ENCODE measurements at regions not wholly inside any gene's neighbourhood (a gene's known extent, or its start where the extent isn't known, plus 50 kb on each side); places are given as distances from the start of the nearest gene placed in this dataset.

DNA sequence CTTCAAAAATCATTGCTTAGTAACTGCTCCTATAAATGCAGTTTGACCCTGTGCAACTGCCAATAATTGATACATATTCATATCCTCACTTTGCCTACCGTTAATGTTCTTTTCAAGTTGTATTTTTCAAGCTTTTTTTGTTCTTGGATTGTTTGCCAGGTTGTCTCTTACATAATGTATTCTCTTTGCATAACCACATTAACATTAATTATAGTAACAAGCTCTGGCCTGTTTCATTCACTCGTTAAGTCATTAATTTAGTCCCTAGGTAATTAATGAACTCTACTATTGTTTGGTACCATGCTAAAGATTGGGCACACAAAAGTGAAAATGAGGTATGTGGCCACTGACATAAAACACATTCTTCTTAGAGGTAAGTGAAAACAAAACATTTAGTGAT, 1338.8 kb downstream of the NSUN3 start:
- TF ChIP-seq EZH2 (IDR thresholded peaks at IDR 0.05): no peak
- TF ChIP-seq, protein P1, sequence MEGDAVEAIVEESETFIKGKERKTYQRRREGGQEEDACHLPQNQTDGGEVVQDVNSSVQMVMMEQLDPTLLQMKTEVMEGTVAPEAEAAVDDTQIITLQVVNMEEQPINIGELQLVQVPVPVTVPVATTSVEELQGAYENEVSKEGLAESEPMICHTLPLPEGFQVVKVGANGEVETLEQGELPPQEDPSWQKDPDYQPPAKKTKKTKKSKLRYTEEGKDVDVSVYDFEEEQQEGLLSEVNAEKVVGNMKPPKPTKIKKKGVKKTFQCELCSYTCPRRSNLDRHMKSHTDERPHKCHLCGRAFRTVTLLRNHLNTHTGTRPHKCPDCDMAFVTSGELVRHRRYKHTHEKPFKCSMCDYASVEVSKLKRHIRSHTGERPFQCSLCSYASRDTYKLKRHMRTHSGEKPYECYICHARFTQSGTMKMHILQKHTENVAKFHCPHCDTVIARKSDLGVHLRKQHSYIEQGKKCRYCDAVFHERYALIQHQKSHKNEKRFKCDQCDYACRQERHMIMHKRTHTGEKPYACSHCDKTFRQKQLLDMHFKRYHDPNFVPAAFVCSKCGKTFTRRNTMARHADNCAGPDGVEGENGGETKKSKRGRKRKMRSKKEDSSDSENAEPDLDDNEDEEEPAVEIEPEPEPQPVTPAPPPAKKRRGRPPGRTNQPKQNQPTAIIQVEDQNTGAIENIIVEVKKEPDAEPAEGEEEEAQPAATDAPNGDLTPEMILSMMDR (IDR thresholded peaks at IDR 0.05): no peak

Measured in neural progenitor cell (in vitro differentiated cells).